Osteocyte (in vitro differentiated cells): ENCODE measurements at regions not wholly inside any gene's neighbourhood (a gene's known extent, or its start where the extent isn't known, plus 50 kb on each side); places are given as distances from the start of the nearest gene placed in this dataset.

Source experiments
- DNase-seq: peaks from one replicate; pipeline ENCODE4 v3.0.0; 2021; ENCODE audit warnings: mixed read lengths; ENCODE audit not compliant: unreplicated experiment; ENCODE audit errors: extremely low spot score
- H3K27ac Mint-ChIP-seq: one replicate; pipeline ENCODE4 v1.8.0; 2021; ENCODE audit warnings: mild to moderate bottlenecking, mixed read lengths; ENCODE audit not compliant: unreplicated experiment
- H3K27me3 Mint-ChIP-seq: one replicate; pipeline ENCODE4 v1.8.0; 2021; ENCODE audit warnings: mixed read lengths; ENCODE audit not compliant: unreplicated experiment
- H3K36me3 Mint-ChIP-seq: one replicate; pipeline ENCODE4 v1.8.0; 2021; ENCODE audit warnings: mixed read lengths; ENCODE audit not compliant: unreplicated experiment
- H3K4me1 Mint-ChIP-seq: one replicate; pipeline ENCODE4 v1.8.0; 2021; ENCODE audit warnings: mixed read lengths; ENCODE audit not compliant: unreplicated experiment
- H3K4me3 Mint-ChIP-seq: one replicate; pipeline ENCODE4 v1.8.0; 2021; ENCODE audit warnings: mild to moderate bottlenecking, moderate library complexity, mixed read lengths; ENCODE audit not compliant: unreplicated experiment
- H3K9me3 Mint-ChIP-seq: one replicate; pipeline ENCODE4 v1.8.0; 2021; ENCODE audit warnings: mixed read lengths; ENCODE audit not compliant: unreplicated experiment
- TF ChIP-seq, protein P1 (sequence below): fragments of 200-600 bp; sonication (generic); IDR thresholded peaks from 2 replicates; pipeline ENCODE4 v1.5.0; 2021; ENCODE audit warnings: antibody characterized with exemption, mild to moderate bottlenecking, moderate library complexity

DNA sequence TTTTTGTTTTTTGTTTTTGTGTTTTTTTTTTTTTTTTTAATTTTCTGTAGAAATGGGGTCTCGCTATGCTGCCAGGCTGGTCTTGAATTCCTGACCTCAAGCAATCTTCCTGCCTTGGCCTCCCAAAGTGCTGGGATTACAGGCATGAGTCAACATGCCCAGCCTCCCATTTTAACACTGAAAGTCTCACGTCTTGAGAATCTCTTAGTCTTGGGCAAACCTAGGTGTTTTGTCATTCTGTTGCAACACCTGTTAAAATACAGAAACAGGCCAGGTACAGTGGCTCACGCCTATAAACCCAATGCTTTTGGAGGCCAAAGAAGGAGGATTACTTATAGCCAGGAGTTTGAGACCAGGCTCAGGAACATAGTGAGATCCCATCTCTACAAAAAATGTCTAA lies 599.0 kb downstream of the TLR4 start:
- Mint-ChIP-seq H3K4me3 (no peak overlapping the region), H3K9me3 (peaks cover 4% of the 10 kb centered on the region), H3K36me3 (no peaks in the 10 kb centered on the region), H3K27me3 (no peaks in the 10 kb centered on the region), H3K27ac (no peak overlapping the region), H3K4me1 (no peaks in the 10 kb centered on the region)
- TF ChIP-seq, protein P1, sequence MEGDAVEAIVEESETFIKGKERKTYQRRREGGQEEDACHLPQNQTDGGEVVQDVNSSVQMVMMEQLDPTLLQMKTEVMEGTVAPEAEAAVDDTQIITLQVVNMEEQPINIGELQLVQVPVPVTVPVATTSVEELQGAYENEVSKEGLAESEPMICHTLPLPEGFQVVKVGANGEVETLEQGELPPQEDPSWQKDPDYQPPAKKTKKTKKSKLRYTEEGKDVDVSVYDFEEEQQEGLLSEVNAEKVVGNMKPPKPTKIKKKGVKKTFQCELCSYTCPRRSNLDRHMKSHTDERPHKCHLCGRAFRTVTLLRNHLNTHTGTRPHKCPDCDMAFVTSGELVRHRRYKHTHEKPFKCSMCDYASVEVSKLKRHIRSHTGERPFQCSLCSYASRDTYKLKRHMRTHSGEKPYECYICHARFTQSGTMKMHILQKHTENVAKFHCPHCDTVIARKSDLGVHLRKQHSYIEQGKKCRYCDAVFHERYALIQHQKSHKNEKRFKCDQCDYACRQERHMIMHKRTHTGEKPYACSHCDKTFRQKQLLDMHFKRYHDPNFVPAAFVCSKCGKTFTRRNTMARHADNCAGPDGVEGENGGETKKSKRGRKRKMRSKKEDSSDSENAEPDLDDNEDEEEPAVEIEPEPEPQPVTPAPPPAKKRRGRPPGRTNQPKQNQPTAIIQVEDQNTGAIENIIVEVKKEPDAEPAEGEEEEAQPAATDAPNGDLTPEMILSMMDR, result no peak
- no peak for DNase-seq

DNA sequence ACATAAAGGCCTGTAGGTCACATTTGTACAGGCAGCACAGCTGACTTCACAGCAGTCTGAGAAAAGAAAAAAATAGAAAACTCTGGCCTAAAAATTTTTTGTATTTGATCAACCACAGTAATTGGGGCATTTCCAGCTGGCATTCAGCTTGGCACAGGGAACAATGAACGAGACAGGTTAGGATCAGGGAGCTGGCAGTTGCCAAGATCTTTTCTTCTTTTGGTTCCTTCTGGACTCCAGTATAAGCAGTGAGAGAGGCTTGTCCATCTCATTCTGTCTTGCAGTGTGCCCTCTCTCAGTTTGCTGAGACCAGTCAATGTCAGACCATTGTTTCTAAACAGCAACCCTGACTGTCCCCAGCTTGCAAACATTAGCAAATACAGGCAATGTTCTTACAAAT lies 601.1 kb downstream of the TLR4 start:
- Mint-ChIP-seq H3K27me3 (no peaks in the 10 kb centered on the region), H3K9me3 (peaks cover 9% of the 10 kb centered on the region), H3K4me1 (no peaks in the 10 kb centered on the region), H3K27ac (no peak overlapping the region), H3K4me3 (no peak overlapping the region), H3K36me3 (no peaks in the 10 kb centered on the region)
- DNase-seq, result no peak
- TF ChIP-seq, protein P1, result no peak

DNA sequence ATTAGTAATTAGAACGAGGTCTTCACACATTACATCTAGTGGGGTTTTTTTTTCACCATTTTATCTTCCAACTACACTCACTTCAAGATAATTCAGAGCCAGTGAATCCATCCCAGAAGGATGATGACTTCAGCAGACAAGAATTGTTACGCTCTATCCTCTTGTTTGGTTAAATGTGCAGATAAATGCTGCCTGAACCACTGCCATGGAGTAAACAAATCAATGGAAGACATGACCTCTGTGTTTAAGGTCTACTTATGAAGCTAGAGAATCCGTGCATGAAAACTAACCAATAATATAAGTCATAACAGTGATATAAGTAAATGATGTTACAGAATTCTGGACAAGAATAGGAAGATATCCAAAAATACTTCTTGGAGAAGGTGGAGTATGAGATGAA lies 602.6 kb downstream of the TLR4 start:
- H3K36me3 Mint-ChIP-seq, result no peaks in the 10 kb centered on the region
- TF ChIP-seq, protein P1, result no peak
- H3K4me1 Mint-ChIP-seq, result no peaks in the 10 kb centered on the region
- no peak overlapping the region for H3K27ac Mint-ChIP-seq
- H3K4me3 Mint-ChIP-seq, result no peak overlapping the region
- DNase-seq, result no peak
- H3K9me3 Mint-ChIP-seq, result peaks cover 8% of the 10 kb centered on the region
- H3K27me3 Mint-ChIP-seq, result no peaks in the 10 kb centered on the region

GRCh38 chr9:118313965-118314364 lies 609.8 kb downstream of the TLR4 start:
- no peak overlapping the region for H3K27ac Mint-ChIP-seq
- no peaks in the 10 kb centered on the region for H3K36me3 Mint-ChIP-seq
- no peaks in the 10 kb centered on the region for H3K27me3 Mint-ChIP-seq
- H3K4me1 Mint-ChIP-seq, result no peaks in the 10 kb centered on the region
- H3K9me3 Mint-ChIP-seq, result peaks cover 6% of the 10 kb centered on the region
- no peak overlapping the region for H3K4me3 Mint-ChIP-seq
- TF ChIP-seq, protein P1, result no peak
- no peak for DNase-seq

- no peaks in the 10 kb centered on the region for H3K9me3 Mint-ChIP-seq
- H3K36me3 Mint-ChIP-seq, result no peaks in the 10 kb centered on the region
- H3K4me3 Mint-ChIP-seq, result no peak overlapping the region
- TF ChIP-seq, protein P1, result no peak
- no peaks in the 10 kb centered on the region for H3K4me1 Mint-ChIP-seq
- H3K27ac Mint-ChIP-seq, result no peak overlapping the region
- no peaks in the 10 kb centered on the region for H3K27me3 Mint-ChIP-seq
- no peak for DNase-seq
These were observed 612.7 kb downstream of the TLR4 start for GRCh38 chr9:118316831-118317343.
